ENCODE measurements at regions not wholly inside any gene's neighbourhood (a gene's known extent, or its start where the extent isn't known, plus 50 kb on each side); places are given as distances from the start of the nearest gene placed in this dataset.

- Mint-ChIP-seq H3K4me3 (no peak overlapping the region), H3K4me1 (ENCODE audit: low read depth) (peaks cover 52% of the 10 kb centered on the region), H3K9me3 (peaks cover 9% of the 10 kb centered on the region), H3K27ac (no peak overlapping the region), H3K36me3 (ENCODE audit: low read depth) (peaks cover 29% of the 10 kb centered on the region), H3K27me3 (ENCODE audit: insufficient read depth) (no peaks in the 10 kb centered on the region)
- DNase-seq (ENCODE audit: low spot score): no peak
- intact Hi-C loops (cut with micrococcal nuclease): loop anchor here (10.0 kb wide), 1 partner anchor 585 kb away; no protein-coding TSS in a partner anchor
Measured at GRCh38 chr14:71469643-71470335, 462.4 kb upstream of the RGS6 start.

DNA sequence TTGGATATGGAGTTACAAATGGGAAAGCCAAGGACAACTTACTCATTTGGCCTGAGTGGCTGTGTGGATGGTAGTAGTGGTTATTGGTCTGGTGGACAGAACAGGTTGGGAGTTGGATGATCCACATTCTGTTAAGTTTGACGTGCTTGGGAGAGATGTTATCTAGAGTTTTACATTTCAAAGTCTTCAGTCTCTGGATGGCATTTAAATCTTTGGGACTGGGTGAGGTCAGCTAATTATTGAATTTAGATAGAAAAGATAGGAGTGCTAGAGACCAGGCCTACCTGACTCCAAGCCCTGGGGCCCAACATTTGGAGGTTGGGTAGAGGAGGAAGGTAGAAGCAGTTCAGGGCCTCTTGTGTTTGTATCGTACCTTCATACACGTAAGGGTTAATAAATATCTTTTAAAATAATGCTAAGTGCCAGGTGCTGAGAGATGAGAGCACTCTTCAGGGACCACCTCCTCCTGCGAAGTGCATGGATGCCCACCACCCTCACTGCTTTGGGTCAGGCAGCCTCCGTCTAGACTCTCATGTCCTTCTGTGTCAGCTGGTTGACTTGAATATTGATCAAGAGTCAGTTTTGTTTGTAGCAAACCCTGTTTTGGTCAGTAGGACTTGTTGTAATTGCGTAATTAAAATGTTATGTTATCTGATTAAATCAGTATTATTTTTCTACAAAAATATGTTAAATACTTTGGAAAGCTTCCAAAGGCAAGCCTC lies 460.4 kb upstream of the RGS6 start:
- Mint-ChIP-seq H3K27ac (peak overlapping the region; percentile 42), H3K4me3 (peak overlapping the region; percentile 6), H3K27me3 (ENCODE audit: insufficient read depth) (no peaks in the 10 kb centered on the region), H3K9me3 (peaks cover 9% of the 10 kb centered on the region), H3K36me3 (ENCODE audit: low read depth) (peaks cover 23% of the 10 kb centered on the region), H3K4me1 (ENCODE audit: low read depth) (peaks cover 67% of the 10 kb centered on the region)
- DNase-seq (ENCODE audit: low spot score): no peak
- intact Hi-C loops (cut with micrococcal nuclease): loop anchor here (1.0 to 10.0 kb wide), 4 partner anchors 19 to 587 kb away; no protein-coding TSS in a partner anchor

DNA sequence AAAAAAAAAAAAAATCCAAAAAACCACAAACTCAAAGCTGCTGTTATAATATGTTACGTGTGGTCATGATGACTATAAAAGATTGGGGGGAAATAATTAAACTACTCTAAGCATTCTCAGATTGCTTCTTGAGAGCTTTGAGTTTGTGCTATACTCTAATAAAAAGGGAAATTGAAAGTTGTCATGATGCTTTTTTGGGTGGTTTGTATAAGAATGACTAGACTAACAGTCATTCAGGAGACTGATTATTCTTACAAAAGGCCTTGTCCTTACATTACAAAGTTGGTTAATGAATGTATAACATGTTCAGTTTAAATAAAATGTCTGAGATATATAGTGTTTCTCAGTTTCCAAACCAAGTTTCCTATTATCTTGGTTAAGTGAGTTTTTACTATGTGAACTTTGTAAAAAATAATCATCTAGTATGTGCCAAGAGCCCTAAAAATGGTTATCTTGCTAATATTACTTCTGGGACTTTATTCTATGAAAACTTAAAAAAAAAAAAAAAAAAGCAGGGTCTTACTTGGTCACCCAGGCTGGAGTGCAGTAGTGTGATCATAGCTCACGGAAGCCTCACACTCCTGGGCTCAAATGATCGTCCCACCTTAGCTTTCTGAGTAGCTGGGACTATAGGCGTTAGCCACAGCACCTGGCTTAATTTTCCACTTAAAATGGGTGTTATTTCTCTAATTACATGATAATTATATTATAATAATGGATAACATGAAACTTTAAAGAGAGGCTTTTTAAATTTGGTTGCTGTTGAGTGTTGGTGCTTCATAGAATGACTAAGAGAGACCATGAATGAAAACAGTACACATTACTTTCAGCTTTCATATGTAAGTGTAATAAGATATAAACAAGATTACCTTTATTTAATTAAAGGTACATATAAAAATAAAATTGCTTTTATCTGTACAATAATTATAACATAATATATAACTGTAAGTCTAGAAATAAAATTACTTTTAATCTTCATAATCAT lies 459.6 kb upstream of the RGS6 start:
- H3K9me3 Mint-ChIP-seq: peaks cover 7% of the 10 kb centered on the region
- H3K27ac Mint-ChIP-seq: peak overlapping the region; percentile 27
- peaks cover 71% of the 10 kb centered on the region for H3K4me1 Mint-ChIP-seq (ENCODE audit: low read depth)
- H3K27me3 Mint-ChIP-seq (ENCODE audit: insufficient read depth): no peaks in the 10 kb centered on the region
- peaks cover 24% of the 10 kb centered on the region for H3K36me3 Mint-ChIP-seq (ENCODE audit: low read depth)
- H3K4me3 Mint-ChIP-seq: peak overlapping the region; percentile 6
- no peak for DNase-seq (ENCODE audit: low spot score)
- intact Hi-C loops (cut with micrococcal nuclease): loop anchor here (1.0 to 10.0 kb wide), 4 partner anchors 20 to 588 kb away; no protein-coding TSS in a partner anchor

DNA sequence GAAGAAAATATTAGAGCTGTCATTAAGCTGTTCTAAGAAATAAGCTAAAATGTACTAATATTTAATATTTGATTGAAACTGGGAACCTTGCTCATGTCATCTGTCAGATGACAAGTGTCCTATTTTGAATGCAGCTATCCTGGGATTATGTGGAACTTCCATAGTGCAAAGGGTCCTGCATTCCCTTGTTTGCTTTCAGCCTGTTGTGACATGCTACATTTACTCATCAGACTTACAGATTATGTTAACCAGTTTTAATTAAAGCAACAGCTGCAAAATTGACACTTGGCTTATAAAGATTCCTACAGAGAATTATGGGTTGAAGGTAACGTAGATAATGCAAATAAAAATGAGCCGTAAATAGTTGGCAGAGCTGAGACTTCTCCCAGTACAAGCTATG lies 458.4 kb upstream of the RGS6 start:
- H3K36me3 Mint-ChIP-seq (ENCODE audit: low read depth): peaks cover 16% of the 10 kb centered on the region
- H3K27ac Mint-ChIP-seq: no peak overlapping the region
- no peak for DNase-seq (ENCODE audit: low spot score)
- H3K4me3 Mint-ChIP-seq: no peak overlapping the region
- H3K9me3 Mint-ChIP-seq: no peaks in the 10 kb centered on the region
- H3K4me1 Mint-ChIP-seq (ENCODE audit: low read depth): peaks cover 76% of the 10 kb centered on the region
- no peaks in the 10 kb centered on the region for H3K27me3 Mint-ChIP-seq (ENCODE audit: insufficient read depth)
- intact Hi-C loops (cut with micrococcal nuclease): loop anchor here (2.0 to 10.0 kb wide), 3 partner anchors 21 to 589 kb away; no protein-coding TSS in a partner anchor

GRCh38 chr14:71474301-71475265 lies 457.6 kb upstream of the RGS6 start:
- intact Hi-C loops (cut with micrococcal nuclease): loop anchor here (5.0 to 10.0 kb wide), 3 partner anchors 48 to 590 kb away; partner anchors contain the start of gene SIPA1L1
- H3K4me3 Mint-ChIP-seq: no peak overlapping the region
- H3K27ac Mint-ChIP-seq: no peak overlapping the region
- no peak for DNase-seq (ENCODE audit: low spot score)
- no peaks in the 10 kb centered on the region for H3K27me3 Mint-ChIP-seq (ENCODE audit: insufficient read depth)
- H3K4me1 Mint-ChIP-seq (ENCODE audit: low read depth): peaks cover 76% of the 10 kb centered on the region
- H3K9me3 Mint-ChIP-seq: no peaks in the 10 kb centered on the region
- peaks cover 14% of the 10 kb centered on the region for H3K36me3 Mint-ChIP-seq (ENCODE audit: low read depth)

- no peaks in the 10 kb centered on the region for H3K27me3 Mint-ChIP-seq (ENCODE audit: insufficient read depth)
- no peak for DNase-seq (ENCODE audit: low spot score)
- no peak overlapping the region for H3K27ac Mint-ChIP-seq
- no peaks in the 10 kb centered on the region for H3K9me3 Mint-ChIP-seq
- H3K4me1 Mint-ChIP-seq (ENCODE audit: low read depth): peaks cover 68% of the 10 kb centered on the region
- no peak overlapping the region for H3K4me3 Mint-ChIP-seq
- intact Hi-C loops (cut with micrococcal nuclease): loop anchor here (2.0 to 10.0 kb wide), 4 partner anchors 21 to 591 kb away; partner anchors contain the start of gene SIPA1L1
- peaks cover 14% of the 10 kb centered on the region for H3K36me3 Mint-ChIP-seq (ENCODE audit: low read depth)
Measured at GRCh38 chr14:71475916-71476315, 456.3 kb upstream of the RGS6 start.

DNA sequence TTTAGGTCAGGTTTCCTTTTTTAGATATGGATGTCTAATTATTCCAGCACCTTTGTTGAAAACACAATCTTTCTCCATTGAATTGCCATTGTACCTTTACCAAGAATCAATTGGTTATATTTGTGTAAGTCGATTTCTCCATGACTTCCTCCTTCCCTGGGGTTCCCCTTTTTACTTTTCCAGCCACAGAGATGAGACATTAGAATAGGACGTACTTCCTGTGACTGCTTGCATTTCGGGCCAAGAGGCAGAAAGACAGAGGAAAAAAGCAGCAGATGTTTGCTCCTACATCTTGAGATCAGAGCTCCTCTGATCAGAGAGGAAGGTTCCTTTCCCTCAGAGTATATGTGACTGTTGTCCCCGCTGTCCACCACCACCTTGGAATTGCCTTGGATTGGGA lies 453.7 kb upstream of the RGS6 start:
- DNase-seq (ENCODE audit: low spot score): no peak
- H3K4me3 Mint-ChIP-seq: peak overlapping the region; percentile 63
- intact Hi-C loops (cut with micrococcal nuclease): loop anchor here (1.0 to 10.0 kb wide), 5 partner anchors 44 to 594 kb away; partner anchors contain the start of gene SIPA1L1
- no peaks in the 10 kb centered on the region for H3K27me3 Mint-ChIP-seq (ENCODE audit: insufficient read depth)
- H3K9me3 Mint-ChIP-seq: no peaks in the 10 kb centered on the region
- peaks cover 22% of the 10 kb centered on the region for H3K36me3 Mint-ChIP-seq (ENCODE audit: low read depth)
- H3K4me1 Mint-ChIP-seq (ENCODE audit: low read depth): peaks cover 55% of the 10 kb centered on the region
- H3K27ac Mint-ChIP-seq: peak overlapping the region; percentile 87

GRCh38 chr14:71481021-71481654 lies 451.1 kb upstream of the RGS6 start:
- H3K36me3 Mint-ChIP-seq (ENCODE audit: low read depth): peaks cover 27% of the 10 kb centered on the region
- H3K4me3 Mint-ChIP-seq: no peak overlapping the region
- no peak for DNase-seq (ENCODE audit: low spot score)
- no peaks in the 10 kb centered on the region for H3K27me3 Mint-ChIP-seq (ENCODE audit: insufficient read depth)
- no peaks in the 10 kb centered on the region for H3K9me3 Mint-ChIP-seq
- intact Hi-C loops (cut with micrococcal nuclease): no loop called here
- peaks cover 39% of the 10 kb centered on the region for H3K4me1 Mint-ChIP-seq (ENCODE audit: low read depth)
- no peak overlapping the region for H3K27ac Mint-ChIP-seq

DNA sequence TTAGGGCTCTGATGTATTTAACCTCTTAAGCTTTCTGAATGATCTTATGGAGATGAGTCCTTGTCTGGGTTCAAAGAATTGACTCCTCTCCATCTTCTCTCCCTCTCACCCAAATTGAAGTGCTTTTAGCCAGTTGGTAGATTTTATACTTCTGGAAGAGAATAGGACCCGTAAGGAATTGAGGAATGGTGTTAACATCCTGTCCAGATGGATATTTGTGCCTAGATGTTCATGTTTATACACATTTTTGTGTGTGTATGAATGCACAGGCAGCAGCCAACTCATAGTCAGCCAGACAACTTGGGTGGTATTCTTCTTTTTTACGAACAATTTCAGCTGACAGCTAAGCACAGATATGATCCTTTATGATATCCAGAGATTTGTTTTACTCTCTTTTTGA lies 449.6 kb upstream of the RGS6 start:
- Mint-ChIP-seq H3K27ac (no peak overlapping the region), H3K4me3 (no peak overlapping the region), H3K4me1 (ENCODE audit: low read depth) (peaks cover 41% of the 10 kb centered on the region), H3K9me3 (no peaks in the 10 kb centered on the region), H3K27me3 (ENCODE audit: insufficient read depth) (no peaks in the 10 kb centered on the region), H3K36me3 (ENCODE audit: low read depth) (peaks cover 31% of the 10 kb centered on the region)
- intact Hi-C loops (cut with micrococcal nuclease): no loop called here
- DNase-seq (ENCODE audit: low spot score): no peak

DNA sequence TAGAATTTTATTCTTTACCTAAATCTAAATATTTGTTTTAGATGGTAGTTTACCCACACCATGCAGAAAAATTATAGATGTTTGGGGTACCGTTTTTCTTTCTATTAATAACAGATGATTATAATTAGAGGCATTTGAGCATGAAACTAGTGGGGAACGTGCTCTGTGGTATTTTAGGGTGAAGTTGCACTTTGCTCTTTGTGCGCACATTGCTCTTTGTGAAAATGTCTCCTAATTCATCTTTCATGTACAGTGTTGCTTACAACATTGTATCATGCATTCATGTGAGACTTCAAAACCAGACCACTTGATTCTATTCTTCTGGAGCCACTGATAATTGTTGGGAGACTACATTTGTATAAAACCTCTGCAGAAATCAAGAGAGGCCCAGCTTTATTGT lies 449.1 kb upstream of the RGS6 start:
- Mint-ChIP-seq H3K27ac (no peak overlapping the region), H3K36me3 (ENCODE audit: low read depth) (peaks cover 32% of the 10 kb centered on the region), H3K4me3 (no peak overlapping the region), H3K9me3 (no peaks in the 10 kb centered on the region), H3K4me1 (ENCODE audit: low read depth) (peaks cover 38% of the 10 kb centered on the region), H3K27me3 (ENCODE audit: insufficient read depth) (no peaks in the 10 kb centered on the region)
- no peak for DNase-seq (ENCODE audit: low spot score)
- intact Hi-C loops (cut with micrococcal nuclease): no loop called here

DNA sequence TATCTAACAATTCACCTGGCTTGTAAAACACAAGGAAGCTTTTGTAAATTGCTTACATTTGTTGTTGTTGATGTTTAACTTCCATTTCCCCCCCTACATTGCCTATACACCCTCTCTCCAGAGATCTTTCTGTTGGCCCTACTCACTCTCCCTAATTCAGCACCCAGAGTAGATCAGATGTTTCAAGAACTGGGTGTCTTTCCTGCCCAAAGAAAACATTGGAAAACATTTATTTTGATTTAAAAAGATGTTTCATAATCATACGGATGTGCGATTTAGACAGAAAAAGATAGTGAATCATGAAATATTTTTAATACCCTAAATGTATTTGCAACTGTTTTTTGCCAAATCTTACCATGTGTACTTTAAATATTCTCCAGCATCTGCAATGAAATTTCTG lies 446.4 kb upstream of the RGS6 start:
- no peak overlapping the region for H3K4me3 Mint-ChIP-seq
- peaks cover 32% of the 10 kb centered on the region for H3K36me3 Mint-ChIP-seq (ENCODE audit: low read depth)
- no peak for DNase-seq (ENCODE audit: low spot score)
- peaks cover 23% of the 10 kb centered on the region for H3K4me1 Mint-ChIP-seq (ENCODE audit: low read depth)
- H3K27ac Mint-ChIP-seq: no peak overlapping the region
- intact Hi-C loops (cut with micrococcal nuclease): no loop called here
- no peaks in the 10 kb centered on the region for H3K27me3 Mint-ChIP-seq (ENCODE audit: insufficient read depth)
- no peaks in the 10 kb centered on the region for H3K9me3 Mint-ChIP-seq

Measured in activated T-helper 1 cell treated with anti-CD3 and anti-CD28 coated beads, Interleukin-12 subunit alpha, Interleukin-12 subunit beta, Interleukin-2, Interleukin-4 antibody, amounts not matched to agents 30 ng/mL and 10 ng/mL and 1 ng/mL, durations not matched to agents 14 hours and 24 hours and 36 hours (primary cell).